ENCODE measurements at regions not wholly inside any gene's neighbourhood (a gene's known extent, or its start where the extent isn't known, plus 50 kb on each side); places are given as distances from the start of the nearest gene placed in this dataset.

- TF ChIP-seq POLR2A (IDR thresholded peaks at IDR 0.05; ENCODE audit: low read depth, low read length), result no peak
- TF ChIP-seq POLR2AphosphoS5 (IDR thresholded peaks at IDR 0.05; ENCODE audit: low read depth, low read length), result no peak
- no peak for TF ChIP-seq TAF1 (IDR thresholded peaks at IDR 0.05; ENCODE audit: low read depth, low read length)
- TF ChIP-seq SPI1 (IDR thresholded peaks at IDR 0.05; ENCODE audit: low read depth, low read length), result no peak
Measured at GRCh38 chr3:148042663-148043445, 633.7 kb downstream of the ZIC1 start.

All from GM12891 (cell line).